Retina (tissue), 1 donor: ENCODE measurements at regions not wholly inside any gene's neighbourhood (a gene's known extent, or its start where the extent isn't known, plus 50 kb on each side); places are given as distances from the start of the nearest gene placed in this dataset.

Experiments used
- DNase-seq: peaks from one replicate; pipeline ENCODE4 v3.0.0-alpha.2; 2016

- peak; percentile 35 for DNase-seq
These were observed 481.1 kb downstream of the CBLN2 start for GRCh38 chr18:72063001-72063400.

GRCh38 chr18:72058851-72059250 lies 485.3 kb downstream of the CBLN2 start:
- no peak for DNase-seq

GRCh38 chr18:72056171-72056570 lies 488.0 kb downstream of the CBLN2 start:
- peak; percentile 27 for DNase-seq

- DNase-seq: no peak
These were observed 502.7 kb downstream of the CBLN2 start for GRCh38 chr18:72041313-72042032.

- no peak for DNase-seq
These were observed 530.7 kb downstream of the CBLN2 start for GRCh38 chr18:72013427-72013850.

GRCh38 chr18:71998547-71999097 lies 545.5 kb downstream of the CBLN2 start:
- DNase-seq: no peak

- no peak for DNase-seq
These were observed 548.2 kb downstream of the CBLN2 start for GRCh38 chr18:71995904-71996465.

GRCh38 chr18:71994273-71994672 lies 549.9 kb downstream of the CBLN2 start:
- no peak for DNase-seq

DNA sequence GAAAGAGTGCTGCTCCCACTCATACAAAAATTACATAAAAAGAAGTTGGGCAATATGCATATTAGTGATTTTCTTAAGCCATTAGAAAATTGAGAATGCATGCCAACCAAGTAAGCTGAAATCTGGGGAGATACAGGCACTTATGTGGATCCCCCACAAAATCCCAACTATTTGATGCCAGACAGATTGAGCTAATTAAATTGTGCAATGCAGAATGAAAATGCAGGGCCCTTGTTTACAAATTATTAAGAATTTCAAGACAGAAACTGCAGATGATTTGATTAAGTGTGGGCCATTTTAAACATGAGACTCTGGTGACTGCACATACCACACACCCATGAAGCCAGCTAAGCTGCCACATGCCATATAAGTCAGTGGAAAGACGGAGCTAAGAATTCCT lies 554.5 kb downstream of the CBLN2 start:
- DNase-seq: no peak

DNA sequence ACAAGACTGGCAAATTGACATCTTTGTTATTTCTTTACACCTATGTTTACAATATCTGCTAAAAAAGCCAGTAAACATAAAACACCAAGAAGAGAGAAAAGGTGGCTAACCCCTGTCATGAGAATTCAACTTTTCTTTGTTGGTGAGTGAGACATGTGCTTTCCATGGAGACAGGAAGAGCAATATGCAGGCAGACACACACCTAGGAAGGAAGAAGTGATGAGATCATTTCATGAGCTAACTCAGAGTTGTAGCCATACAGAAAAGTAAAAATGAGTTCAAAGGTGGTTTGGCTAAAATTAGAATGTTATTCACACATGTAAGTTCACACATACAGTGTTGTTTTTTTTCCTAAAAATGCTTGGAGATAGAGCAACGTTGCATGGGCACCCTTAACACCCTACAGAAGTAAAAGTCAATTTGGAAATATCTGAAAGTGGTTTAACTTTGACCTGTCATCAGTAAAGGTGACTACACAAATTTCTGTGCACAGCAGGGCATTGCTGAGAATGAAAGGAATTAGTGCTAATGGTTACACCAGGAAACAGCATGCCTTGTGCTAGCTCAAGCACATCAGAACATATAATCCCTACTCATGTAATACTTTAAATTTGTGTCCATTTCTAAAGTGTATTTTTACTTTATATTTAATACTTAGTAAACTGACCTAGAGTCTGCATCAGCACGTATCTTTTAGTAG lies 557.6 kb downstream of the CBLN2 start:
- no peak for DNase-seq

DNA sequence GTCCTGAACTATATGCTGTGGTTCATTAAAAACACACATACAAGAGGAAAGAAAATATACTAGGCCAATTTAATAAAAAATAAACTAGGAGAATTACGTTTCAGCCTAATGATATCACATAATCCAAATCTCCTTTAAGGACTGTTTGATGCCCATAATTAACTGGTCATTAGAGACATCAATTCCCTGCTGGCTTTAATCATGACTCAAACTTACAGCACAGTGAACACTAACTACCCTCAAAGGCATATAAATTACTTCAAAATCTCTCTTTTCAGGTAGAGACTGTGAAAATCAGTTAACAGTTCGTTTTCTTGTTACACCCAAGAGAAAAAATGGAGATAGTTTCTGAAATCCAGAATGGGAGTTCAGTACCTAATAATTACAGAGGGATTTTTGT lies 567.4 kb downstream of the CBLN2 start:
- DNase-seq: no peak

DNA sequence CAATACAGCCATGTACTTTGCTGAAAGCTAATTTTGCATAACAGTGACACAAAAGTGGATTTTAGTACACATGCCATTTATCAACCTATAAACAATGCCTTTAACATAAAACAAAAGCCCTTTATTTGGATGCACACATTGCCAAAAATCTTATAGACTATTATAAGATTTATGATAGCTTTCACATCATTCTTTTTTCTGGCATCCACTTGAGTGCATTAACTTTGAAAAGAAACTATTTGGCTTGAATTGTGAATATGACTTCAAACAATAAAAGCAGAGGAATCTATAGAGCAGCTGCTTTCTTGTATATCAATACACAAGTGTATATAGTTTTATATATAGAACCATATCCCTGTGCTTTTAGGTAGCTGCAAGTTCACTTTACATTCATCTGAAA lies 577.4 kb downstream of the CBLN2 start:
- no peak for DNase-seq

GRCh38 chr18:71958605-71959004 lies 585.5 kb downstream of the CBLN2 start:
- no peak for DNase-seq

GRCh38 chr18:71951001-71951400 lies 593.1 kb downstream of the CBLN2 start:
- DNase-seq: peak; percentile 14

DNA sequence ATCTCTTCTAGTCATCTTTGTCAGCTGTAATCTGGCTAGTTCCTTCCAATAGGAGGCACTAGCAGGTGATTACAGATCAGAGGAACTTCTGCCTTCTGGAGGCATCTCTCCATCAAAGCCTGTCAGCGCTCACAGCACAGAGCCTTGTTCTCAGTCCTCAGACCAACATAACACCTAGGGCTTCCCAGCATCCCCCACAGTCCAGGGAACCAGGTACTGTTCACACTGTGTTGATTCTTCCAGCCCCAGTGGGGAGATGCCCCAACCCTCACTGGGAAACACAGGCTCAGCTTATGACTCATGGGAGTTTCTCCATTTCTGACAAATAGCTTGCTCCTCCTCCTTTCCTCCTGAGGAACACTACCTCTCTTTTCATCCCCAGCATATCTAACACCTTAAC lies 601.7 kb downstream of the CBLN2 start:
- no peak for DNase-seq

- no peak for DNase-seq
These were observed 604.7 kb downstream of the CBLN2 start for GRCh38 chr18:71939483-71939882.

GRCh38 chr18:71936744-71937143 lies 607.4 kb downstream of the CBLN2 start:
- no peak for DNase-seq

DNA sequence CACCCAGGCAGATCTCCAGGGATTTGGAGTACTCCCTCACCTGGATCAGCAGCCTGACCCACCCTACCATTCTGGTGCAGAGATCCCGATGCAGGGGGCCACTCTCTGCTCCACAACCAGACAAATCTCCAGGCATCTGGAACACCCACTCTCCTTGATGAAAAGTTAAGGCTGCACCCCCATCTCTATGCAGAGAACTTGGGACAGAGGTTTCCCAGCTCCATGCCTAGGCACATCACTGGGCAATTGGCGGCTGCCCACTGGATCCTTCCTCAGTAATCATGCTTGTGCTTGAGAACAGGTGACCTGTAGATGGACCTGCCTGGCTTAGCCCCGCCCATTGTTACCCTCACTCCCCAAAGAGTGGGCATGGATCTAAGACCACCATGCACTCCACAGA lies 624.9 kb downstream of the CBLN2 start:
- no peak for DNase-seq

- DNase-seq: no peak
These were observed 630.5 kb downstream of the CBLN2 start for GRCh38 chr18:71913641-71914040.

DNA sequence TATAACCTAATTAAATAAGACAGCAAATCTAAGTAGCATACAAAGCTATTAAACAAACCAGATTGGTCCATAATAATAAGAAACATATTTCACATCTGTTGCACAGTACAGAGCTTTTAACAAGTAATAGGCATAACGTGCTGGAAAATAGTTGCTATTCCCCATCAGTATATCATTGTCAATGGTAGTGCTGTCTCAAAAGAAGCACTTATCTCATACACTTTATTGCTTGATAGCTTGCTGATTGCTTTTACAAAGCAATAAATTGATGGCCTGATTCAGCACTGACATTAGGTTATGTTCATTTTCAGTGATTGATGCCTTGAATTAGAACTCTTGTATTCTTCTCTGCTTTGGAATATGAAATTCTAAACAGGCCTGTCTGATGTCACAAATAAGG lies 641.7 kb downstream of the CBLN2 start:
- no peak for DNase-seq

DNA sequence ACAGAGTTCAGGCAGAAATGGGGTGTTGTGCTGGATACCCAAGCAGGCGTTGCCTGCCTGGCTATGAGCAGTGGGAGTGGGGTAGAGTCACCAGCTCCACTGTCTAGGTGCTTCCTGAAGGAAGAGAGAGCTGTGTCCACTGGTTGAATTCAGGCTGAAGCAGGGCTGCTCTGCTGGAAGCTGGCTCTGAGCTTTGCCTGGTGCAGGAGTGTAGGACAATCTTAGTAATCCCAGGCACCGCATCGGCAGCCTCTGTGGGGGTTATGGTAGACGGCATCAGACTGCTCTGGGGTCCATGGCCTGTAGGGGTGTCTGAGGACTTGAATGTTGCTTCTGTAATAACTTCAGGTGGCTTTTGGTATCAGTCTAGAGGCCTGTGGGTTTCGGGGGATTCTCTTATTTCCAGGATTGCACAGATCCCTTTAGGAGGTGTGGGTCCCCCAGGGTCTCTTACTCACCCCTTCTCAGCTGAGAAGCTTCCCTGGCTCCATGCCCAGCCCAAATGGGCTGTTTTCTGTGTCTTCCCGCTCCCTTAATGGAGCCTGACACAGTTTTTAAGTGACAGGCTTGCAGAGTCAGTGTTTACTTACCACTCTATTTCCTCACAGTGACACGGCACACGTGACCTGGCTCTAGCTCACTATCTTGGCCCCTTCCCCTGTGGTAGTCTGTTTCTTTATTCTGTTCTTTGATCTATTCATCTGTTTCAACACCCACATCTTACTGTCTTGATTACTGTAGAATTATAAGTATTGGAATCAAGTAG lies 644.3 kb downstream of the CBLN2 start:
- DNase-seq: peak; percentile 22

DNA sequence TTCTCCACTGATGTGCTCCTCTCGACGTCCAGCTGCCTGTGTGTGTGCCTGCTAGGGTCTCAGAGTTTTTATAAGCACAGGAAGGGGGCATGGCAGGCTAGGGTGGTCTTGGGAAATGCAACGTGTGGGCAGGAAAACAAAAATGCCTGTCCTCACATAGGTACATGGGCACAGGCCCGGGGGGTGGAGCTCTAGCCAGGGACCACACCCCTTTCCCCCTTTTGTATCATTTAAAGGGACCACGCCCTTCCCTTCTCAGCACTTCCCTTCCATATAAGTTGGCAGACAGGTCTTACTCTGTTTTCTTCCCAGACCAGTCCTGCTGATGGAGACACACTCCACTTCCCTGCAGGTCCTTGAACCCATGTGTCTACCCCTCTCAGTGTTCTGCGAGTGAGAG lies 645.0 kb downstream of the CBLN2 start:
- DNase-seq: no peak

- no peak for DNase-seq
These were observed 656.6 kb downstream of the CBLN2 start for GRCh38 chr18:71887509-71887908.
